GM19467 (cell line): ENCODE measurements at regions not wholly inside any gene's neighbourhood (a gene's known extent, or its start where the extent isn't known, plus 50 kb on each side); places are given as distances from the start of the nearest gene placed in this dataset.

Source experiments
- ATAC-seq: cut with Tn5 transposase; IDR thresholded peaks from one replicate; pipeline ENCODE4 v1.9.1; 2021; ENCODE audit warnings: mild to moderate bottlenecking, moderate library complexity; ENCODE audit not compliant: unreplicated experiment

GRCh38 chr6:54056105-54056504 is 55.1 kb upstream of the MLIP start:
- ATAC-seq: no peak

GRCh38 chr6:54057058-54057457 is 54.2 kb upstream of the MLIP start:
- ATAC-seq: no peak

- ATAC-seq: no peak
Measured at GRCh38 chr6:54058236-54058635, 53.0 kb upstream of the MLIP start.

- ATAC-seq: no peak
Measured at GRCh38 chr6:54059683-54060082, 51.6 kb upstream of the MLIP start.

- ATAC-seq: no peak
Measured at GRCh38 chr6:54060286-54060685, 51.0 kb upstream of the MLIP start.
